ENCODE measurements at regions not wholly inside any gene's neighbourhood (a gene's known extent, or its start where the extent isn't known, plus 50 kb on each side); places are given as distances from the start of the nearest gene placed in this dataset.

DNA sequence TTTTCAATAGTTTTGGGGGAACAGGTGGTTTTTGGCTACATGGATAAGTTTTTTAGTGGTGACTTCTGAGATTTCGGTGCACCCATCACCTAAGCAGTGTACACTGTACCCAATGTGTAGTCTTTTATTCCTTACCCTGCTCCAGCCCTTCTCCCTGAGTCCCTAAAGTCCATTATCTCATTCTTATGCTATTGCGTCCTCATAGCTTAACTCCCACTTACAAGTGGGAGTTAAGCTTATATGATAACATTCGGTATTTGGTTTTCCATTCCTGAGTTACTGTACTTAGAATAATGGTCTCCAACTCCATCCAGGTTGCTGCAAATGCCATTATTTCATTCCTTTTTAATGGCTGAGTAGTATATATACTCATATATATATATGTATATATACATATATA, 90.9 kb upstream of the ACSL3 start:
- H3K4me3 ChIP-seq (replicated peaks; ENCODE audit: insufficient read depth, low read length): no peak overlapping the region
- H3K27me3 ChIP-seq (ENCODE audit: insufficient read depth, poor library complexity, severe bottlenecking): no peaks in the 10 kb centered on the region
- DNase-seq (ENCODE audit: low read depth in 1 of 2, low spot score in 1 of 2): no peak
- TF ChIP-seq, protein P1, sequence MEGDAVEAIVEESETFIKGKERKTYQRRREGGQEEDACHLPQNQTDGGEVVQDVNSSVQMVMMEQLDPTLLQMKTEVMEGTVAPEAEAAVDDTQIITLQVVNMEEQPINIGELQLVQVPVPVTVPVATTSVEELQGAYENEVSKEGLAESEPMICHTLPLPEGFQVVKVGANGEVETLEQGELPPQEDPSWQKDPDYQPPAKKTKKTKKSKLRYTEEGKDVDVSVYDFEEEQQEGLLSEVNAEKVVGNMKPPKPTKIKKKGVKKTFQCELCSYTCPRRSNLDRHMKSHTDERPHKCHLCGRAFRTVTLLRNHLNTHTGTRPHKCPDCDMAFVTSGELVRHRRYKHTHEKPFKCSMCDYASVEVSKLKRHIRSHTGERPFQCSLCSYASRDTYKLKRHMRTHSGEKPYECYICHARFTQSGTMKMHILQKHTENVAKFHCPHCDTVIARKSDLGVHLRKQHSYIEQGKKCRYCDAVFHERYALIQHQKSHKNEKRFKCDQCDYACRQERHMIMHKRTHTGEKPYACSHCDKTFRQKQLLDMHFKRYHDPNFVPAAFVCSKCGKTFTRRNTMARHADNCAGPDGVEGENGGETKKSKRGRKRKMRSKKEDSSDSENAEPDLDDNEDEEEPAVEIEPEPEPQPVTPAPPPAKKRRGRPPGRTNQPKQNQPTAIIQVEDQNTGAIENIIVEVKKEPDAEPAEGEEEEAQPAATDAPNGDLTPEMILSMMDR (IDR thresholded peaks at IDR 0.05; ENCODE audit: insufficient read depth, low read length): no peak
- TF ChIP-seq SPI1 (IDR thresholded peaks at IDR 0.05; ENCODE audit: borderline replicate concordance, low read depth): no peak
- TF ChIP-seq GABPA (IDR thresholded peaks at IDR 0.05; ENCODE audit: low read depth): no peak
- no peak for TF ChIP-seq POLR2AphosphoS5 (IDR thresholded peaks at IDR 0.05; ENCODE audit: low read depth)
- TF ChIP-seq, protein P2, sequence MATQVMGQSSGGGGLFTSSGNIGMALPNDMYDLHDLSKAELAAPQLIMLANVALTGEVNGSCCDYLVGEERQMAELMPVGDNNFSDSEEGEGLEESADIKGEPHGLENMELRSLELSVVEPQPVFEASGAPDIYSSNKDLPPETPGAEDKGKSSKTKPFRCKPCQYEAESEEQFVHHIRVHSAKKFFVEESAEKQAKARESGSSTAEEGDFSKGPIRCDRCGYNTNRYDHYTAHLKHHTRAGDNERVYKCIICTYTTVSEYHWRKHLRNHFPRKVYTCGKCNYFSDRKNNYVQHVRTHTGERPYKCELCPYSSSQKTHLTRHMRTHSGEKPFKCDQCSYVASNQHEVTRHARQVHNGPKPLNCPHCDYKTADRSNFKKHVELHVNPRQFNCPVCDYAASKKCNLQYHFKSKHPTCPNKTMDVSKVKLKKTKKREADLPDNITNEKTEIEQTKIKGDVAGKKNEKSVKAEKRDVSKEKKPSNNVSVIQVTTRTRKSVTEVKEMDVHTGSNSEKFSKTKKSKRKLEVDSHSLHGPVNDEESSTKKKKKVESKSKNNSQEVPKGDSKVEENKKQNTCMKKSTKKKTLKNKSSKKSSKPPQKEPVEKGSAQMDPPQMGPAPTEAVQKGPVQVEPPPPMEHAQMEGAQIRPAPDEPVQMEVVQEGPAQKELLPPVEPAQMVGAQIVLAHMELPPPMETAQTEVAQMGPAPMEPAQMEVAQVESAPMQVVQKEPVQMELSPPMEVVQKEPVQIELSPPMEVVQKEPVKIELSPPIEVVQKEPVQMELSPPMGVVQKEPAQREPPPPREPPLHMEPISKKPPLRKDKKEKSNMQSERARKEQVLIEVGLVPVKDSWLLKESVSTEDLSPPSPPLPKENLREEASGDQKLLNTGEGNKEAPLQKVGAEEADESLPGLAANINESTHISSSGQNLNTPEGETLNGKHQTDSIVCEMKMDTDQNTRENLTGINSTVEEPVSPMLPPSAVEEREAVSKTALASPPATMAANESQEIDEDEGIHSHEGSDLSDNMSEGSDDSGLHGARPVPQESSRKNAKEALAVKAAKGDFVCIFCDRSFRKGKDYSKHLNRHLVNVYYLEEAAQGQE (IDR thresholded peaks at IDR 0.05; ENCODE audit: insufficient replicate concordance, low read depth): no peak
- H3K27ac ChIP-seq (replicated peaks): no peak overlapping the region

DNA sequence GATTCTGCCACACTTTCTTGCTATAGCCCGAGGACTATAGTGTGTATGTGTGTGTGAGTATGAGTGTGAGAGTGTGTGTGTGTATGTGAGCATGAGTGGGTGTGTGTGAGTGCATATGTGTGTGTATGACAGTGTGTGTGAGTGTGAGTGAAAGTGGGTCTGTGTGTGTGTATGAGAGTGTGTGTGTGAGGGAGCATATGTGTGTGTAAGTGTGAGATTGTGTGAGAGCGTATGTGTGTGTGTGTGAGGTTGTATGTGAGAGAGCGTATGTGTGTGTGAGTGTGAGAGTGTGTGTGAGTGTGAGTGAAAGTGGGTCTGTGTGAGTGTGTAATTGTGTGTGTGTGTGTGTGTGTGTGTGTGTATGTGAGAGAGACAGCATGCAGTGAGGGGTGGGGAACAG, 89.0 kb upstream of the ACSL3 start:
- no peak for TF ChIP-seq GABPA (IDR thresholded peaks at IDR 0.05; ENCODE audit: low read depth)
- no peak for TF ChIP-seq SPI1 (IDR thresholded peaks at IDR 0.05; ENCODE audit: borderline replicate concordance, low read depth)
- TF ChIP-seq, protein P1 (IDR thresholded peaks at IDR 0.05; ENCODE audit: insufficient read depth, low read length): no peak
- TF ChIP-seq, protein P2 (IDR thresholded peaks at IDR 0.05; ENCODE audit: insufficient replicate concordance, low read depth): no peak
- no peak for TF ChIP-seq POLR2AphosphoS5 (IDR thresholded peaks at IDR 0.05; ENCODE audit: low read depth)
- no peak overlapping the region for H3K27ac ChIP-seq (replicated peaks)
- H3K4me3 ChIP-seq (replicated peaks; ENCODE audit: insufficient read depth, low read length): no peak overlapping the region

DNA sequence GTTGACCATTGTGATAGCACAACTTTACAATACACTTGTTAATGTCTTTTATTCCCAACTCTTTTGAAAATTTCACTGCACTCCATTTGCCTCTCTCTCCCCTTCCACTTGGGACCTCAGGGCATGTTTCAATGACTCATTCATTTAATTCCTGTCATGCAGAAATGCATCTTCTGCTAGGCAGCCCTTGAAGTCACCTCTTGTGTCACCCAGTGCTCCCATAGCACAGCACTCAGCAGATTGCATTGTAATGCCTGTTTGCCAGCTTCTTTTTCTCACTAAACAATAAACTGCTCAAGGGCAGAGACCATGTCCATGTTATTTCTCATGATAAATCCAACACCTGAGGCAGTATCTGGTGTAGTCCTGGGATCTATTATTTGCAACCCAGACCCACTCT, 85.9 kb upstream of the ACSL3 start:
- no peak for DNase-seq (ENCODE audit: low read depth in 1 of 2, low spot score in 1 of 2)
- Histone ChIP-seq H3K27me3 (ENCODE audit: insufficient read depth, poor library complexity, severe bottlenecking) (no peaks in the 10 kb centered on the region), H3K27ac (replicated peaks) (no peak overlapping the region), H3K4me3 (replicated peaks; ENCODE audit: insufficient read depth, low read length) (no peak overlapping the region)
- no peak for TF ChIP-seq SPI1 (IDR thresholded peaks at IDR 0.05; ENCODE audit: borderline replicate concordance, low read depth)
- TF ChIP-seq, protein P2 (IDR thresholded peaks at IDR 0.05; ENCODE audit: insufficient replicate concordance, low read depth): no peak
- TF ChIP-seq, protein P1 (IDR thresholded peaks at IDR 0.05; ENCODE audit: insufficient read depth, low read length): no peak
- no peak for TF ChIP-seq POLR2AphosphoS5 (IDR thresholded peaks at IDR 0.05; ENCODE audit: low read depth)
- no peak for TF ChIP-seq GABPA (IDR thresholded peaks at IDR 0.05; ENCODE audit: low read depth)

More for the DNA sequence above, 89.0 kb upstream of the ACSL3 start:
- no peak for DNase-seq (ENCODE audit: low read depth in 1 of 2, low spot score in 1 of 2)
- H3K27me3 ChIP-seq (ENCODE audit: insufficient read depth, poor library complexity, severe bottlenecking): no peaks in the 10 kb centered on the region

All from HL-60 (cell line).